DMS 273 (cell line): ENCODE measurements at regions not wholly inside any gene's neighbourhood (a gene's known extent, or its start where the extent isn't known, plus 50 kb on each side); places are given as distances from the start of the nearest gene placed in this dataset.
A peak's percentile ranks its signal among the peaks of the same experiment; 100 is the strongest.

Source experiments
- DNase-seq: peaks from one replicate; lab custom pipeline; 2025; ENCODE audit not compliant: unreplicated experiment; lab: John Stamatoyannopoulos, UW

DNA sequence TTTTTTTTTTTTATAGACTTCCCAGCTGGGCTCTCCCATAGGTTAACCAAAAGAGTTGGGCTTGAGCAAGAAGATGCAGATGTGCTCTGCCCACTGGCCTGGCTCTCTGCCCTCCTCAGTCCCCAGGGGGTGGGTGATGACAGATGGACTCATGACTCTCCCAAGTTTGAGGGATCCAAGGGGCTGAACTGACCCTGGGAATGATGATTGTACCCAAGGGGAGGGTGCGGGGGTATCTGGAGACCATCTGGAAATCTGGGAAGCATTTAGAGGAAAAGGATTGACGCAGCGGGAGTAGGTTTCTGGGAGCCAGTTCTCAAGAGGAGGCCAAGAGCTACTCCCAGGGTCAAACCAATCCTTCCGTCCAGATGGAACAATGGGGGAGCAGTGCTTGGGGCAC, 330.8 kb downstream of the CYP26B1 start:
- DNase-seq = peak; percentile 28

DNA sequence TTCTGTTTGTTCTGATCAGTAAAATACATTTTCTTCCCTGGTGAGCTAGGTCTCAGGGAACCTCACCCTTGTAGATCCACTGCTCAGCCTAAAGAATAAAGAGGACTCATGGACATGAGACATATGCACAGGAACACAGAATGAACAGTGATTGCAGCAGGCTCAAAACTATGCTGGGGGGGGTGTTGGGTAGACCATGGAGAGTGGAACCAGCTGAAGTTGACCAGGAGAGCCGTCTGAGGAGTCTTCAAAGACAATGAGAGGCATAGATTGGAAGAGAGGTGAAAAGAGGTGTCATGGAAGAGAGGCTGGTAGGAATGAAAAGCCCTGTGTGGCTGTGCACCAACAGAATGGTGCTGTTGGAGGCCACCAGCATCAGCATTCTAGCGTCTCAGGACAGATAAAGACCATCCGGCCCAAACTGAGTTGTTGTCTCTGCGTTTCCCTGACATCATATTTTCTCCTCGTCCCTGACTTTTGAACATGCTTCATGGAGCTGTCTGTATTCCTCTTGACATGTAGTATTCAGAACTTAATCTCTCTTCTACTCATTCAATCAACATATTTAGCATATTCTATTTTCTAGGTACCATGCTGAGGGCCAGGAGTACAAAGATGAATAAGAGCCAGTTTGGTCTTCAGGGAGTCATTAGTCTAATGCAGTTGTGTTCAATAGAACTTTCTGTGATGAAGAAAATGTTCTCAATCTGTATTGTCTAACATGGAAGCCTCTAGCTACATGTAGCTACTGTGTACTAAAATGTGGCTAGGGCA, 331.8 kb downstream of the CYP26B1 start:
- no peak for DNase-seq

GRCh38 chr2:71814885-71815284, 332.8 kb downstream of the CYP26B1 start:
- DNase-seq = no peak

- no peak for DNase-seq
These were observed 333.7 kb downstream of the CYP26B1 start for GRCh38 chr2:71813807-71814470.

DNA sequence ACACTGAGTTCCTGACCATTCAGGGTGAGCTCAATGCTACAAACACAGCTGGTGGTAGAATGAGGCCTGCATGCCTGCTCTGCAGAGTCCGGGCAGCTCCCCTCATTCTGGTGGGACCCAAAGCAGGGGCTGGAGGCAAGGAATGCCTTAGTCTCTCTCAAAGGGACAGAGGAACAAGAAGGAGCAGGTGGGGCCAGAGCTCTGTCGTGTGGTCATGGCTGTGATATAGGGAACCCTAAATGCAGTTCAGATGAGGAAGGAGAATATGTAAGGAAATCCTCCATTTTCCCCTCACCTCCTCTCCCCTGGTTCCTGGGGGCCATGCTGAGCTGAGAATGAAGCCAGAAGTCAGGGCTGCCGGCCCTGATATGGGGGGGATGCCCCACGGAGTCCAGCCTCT, 334.3 kb downstream of the CYP26B1 start:
- DNase-seq = no peak

GRCh38 chr2:71812736-71813135, 334.9 kb downstream of the CYP26B1 start:
- DNase-seq = no peak

DNA sequence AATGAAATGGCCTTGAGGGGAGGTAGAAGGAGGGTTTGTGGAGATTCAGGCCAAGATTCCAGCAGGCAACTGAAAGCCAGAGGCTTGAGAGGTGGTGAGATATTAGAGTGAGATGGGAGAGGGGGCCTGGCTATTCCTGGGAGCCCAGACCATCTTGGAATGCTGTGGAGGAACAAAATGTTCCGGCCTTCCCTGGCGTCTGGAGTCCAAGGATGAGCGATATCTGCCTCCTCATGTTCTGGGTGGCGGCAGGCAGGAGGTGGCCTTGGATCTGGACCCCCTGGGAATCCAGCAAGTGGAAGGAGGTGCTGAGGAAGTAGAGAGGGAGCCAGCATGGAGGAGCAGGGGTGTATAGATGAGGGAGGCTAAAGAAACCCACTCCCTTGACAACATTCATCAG, 335.9 kb downstream of the CYP26B1 start:
- no peak for DNase-seq

GRCh38 chr2:71811157-71811556, 336.5 kb downstream of the CYP26B1 start:
- no peak for DNase-seq

GRCh38 chr2:71807581-71808451, 339.8 kb downstream of the CYP26B1 start:
- no peak for DNase-seq

DNA sequence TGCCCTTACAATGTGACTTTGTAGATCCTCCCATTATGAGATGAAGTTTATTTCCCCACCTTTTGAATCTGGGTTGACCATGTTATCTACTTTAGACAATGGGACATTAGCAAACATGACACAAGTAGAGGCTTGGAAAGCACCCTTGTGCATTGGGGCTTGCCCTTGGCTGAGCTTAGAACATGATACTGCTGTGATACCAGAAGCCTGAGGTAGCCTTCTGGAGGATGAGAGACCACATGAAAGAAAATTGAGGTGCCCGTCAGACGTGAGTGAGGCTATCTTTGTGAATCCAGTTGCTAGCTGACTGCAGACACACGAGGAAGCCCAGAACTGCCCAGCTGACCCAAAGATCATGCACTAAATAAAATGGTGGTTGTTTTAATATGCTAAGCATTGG, 341.2 kb downstream of the CYP26B1 start:
- no peak for DNase-seq

GRCh38 chr2:71804281-71804751, 343.3 kb downstream of the CYP26B1 start:
- no peak for DNase-seq

GRCh38 chr2:71803398-71803797, 344.3 kb downstream of the CYP26B1 start:
- no peak for DNase-seq

GRCh38 chr2:71802556-71802955, 345.1 kb downstream of the CYP26B1 start:
- DNase-seq = no peak

DNA sequence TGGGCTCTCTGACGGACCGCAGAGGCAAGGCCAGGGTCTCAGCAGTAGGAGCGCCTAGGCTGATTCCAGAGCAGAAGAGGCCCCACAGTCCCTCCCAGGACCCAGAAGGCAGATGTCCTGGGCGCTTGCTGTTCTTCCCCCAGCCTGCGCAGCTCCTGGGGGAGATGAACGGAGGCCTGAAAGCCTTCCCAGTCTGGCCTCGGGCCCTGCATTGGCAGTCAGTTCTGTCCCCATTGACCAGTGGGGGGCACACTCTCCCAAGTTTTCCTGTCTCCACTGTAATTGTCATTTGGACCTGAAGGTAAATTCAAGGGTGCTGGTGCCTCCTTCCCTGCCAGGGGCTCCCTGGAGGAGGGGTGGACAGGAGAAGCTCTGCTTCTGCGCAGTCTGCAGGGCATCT, 345.7 kb downstream of the CYP26B1 start:
- peak; percentile 81 for DNase-seq

- no peak for DNase-seq
These were observed 346.1 kb downstream of the CYP26B1 start for GRCh38 chr2:71801556-71801955.

GRCh38 chr2:71800851-71801250, 346.8 kb downstream of the CYP26B1 start:
- no peak for DNase-seq

DNA sequence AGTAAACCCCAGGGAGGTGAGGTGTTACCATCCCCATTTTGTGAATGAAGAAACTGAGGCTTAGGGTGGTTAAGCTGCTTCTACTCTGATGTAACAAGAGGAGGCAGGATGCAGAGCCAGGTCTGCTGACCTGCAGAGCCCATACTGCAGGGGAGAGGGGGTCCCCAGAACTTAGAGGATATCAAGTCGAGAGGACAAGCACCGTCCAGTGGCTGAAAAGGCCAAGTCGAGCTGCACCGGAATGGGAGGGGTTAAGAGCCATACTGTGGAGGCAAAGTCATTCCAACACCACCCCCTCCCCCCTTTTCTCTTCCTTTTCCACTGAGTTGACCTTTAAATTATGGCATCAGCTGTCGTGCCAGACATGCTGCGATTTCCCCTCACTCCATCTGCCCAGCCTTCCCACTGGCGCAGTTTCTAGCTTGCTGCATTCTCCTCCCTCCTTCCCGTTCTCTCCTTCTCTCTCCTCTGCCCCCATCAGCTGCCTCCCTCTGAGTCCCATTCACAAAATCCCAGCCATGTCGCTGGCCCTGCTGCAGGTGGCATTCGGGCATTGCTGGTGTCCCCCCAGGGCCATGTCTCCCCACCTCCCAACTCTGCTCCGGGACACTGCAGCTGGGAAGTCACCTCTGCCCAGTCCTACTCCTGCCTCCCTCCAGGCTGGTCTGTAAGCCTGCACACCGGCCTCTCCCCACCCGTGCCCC, 346.9 kb downstream of the DYSF start:
- DNase-seq = peak; percentile 83

DNA sequence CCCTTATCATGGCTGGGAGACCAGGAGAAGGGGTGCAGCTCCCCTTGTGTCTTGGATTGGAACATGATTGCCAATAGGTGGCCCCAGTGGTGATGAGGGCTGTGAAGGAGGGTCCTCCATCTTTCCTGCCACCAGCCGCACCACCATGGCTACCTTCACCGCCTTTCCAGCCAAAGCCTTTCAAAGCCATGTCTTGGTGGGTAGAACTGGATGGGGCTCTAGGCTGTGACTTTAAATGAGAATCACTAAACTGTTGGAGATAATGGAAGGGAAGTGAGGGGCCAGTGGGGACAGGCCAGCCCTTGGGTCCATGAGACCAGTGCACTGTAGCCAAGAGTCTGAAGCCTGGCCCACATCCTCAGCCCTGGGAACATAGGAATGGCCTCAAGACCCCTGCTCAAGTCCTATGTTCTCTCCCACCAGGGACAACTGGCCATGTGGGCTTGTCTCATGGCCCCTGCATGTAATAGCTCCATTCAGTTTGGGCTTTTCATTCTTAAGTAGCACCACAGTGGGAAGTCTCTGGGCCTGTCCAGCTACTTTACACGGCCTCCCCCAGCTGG, 345.7 kb downstream of the DYSF start:
- no peak for DNase-seq

DNA sequence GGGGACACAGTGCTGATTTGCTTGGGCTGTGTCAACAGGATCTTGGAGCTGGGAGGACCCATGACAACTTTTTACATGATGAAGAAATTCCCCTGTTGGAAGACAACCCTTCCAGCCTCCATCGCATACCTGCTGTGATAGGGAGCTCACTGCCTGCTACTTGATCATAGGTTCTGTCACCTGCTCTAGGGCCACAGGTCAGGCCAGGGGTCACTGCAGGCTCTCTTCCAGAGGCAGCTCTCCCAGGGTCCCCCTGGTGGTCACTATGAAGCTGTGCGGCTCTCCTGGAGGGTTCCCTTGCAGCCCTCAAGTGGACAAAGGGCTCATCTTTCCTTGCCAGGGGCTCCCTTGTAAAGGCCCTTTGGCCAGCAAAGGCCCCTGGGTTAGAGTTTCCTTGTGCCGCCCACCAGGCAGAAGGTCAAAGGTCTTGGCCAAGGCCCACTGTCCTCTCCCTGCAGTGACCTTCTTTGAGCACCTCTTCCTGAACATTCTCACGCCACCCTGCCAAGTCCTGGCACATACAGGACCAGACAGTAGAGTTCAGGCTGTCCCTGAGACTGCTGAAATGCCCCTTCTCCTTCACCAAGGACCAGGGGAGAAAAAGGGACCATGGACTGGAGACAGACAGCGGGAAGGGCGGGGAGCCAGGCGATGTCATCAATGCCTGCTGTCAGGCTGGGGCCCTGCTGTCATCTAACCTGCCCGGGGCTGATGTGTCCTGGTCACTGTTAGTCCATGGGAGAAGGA, 345.1 kb downstream of the DYSF start:
- peak; percentile 71 for DNase-seq
